ENCODE measurements at regions not wholly inside any gene's neighbourhood (a gene's known extent, or its start where the extent isn't known, plus 50 kb on each side); places are given as distances from the start of the nearest gene placed in this dataset.

- intact Hi-C loops (cut with DNase I; ENCODE audit: low total_unique reads) = no loop called here
- Histone ChIP-seq H3K4me1 (peaks cover 4 to 32% (median 14%) of the 10 kb centered on the region in 4 donors), H3K27me3 (no peaks in the 10 kb centered on the region), H3K36me3 (no peaks in the 10 kb centered on the region), H3K9me3 (no peaks in the 10 kb centered on the region), H3K27ac (no peak overlapping the region), H3K4me3 (no peak overlapping the region)
- no peak for TF ChIP-seq POLR2AphosphoS5 (IDR thresholded peaks at IDR 0.05)
- no peak for TF ChIP-seq EP300 (IDR thresholded peaks at IDR 0.05)
- DNase-seq = peak in 1 of 2 donors; percentile 50
- 16 to 28% (median 25%) methylated on average over 7 of the region's 7 CpGs for WGBS, 5 donors
Measured at GRCh38 chr11:129286813-129287212, 88.8 kb upstream of the BARX2 start.

DNA sequence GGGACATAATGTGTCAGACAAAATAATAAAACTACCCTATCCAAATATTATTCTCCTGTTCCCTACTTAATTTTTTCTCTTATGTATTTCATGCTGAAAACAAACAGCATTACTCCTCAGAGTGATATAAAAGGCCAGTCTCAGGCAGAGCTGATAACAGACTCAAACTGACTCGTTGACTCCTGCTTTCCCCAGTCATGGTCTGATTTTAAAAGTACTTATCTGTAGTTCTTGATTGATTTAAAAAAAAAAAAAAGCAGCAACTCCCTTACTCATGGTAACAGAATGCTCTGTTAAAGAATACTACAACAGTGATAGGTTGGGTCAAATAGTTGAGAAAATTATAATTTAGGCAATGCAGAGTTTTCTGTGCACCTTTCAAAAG, 90.3 kb upstream of the BARX2 start:
- Histone ChIP-seq H3K4me1 (peaks cover 5 to 35% (median 15%) of the 10 kb centered on the region in 4 donors), H3K36me3 (no peaks in the 10 kb centered on the region), H3K4me3 (no peak overlapping the region), H3K27me3 (no peaks in the 10 kb centered on the region), H3K27ac (peak overlapping the region in 3 of 5 donors; percentile 0 to 69 (median 69)), H3K9me3 (no peaks in the 10 kb centered on the region)
- intact Hi-C loops (cut with DNase I; ENCODE audit: low total_unique reads) = no loop called here
- 9 to 32% (median 18%) methylated on average over 1 of the region's 1 CpG for WGBS, 5 donors
- TF ChIP-seq POLR2A (IDR thresholded peaks at IDR 0.05) (no peak), EP300 (IDR thresholded peaks at IDR 0.05) (no peak), POLR2AphosphoS5 (IDR thresholded peaks at IDR 0.05) (no peak), CTCF (IDR thresholded peaks at IDR 0.05) (no peak)
- peak in 1 of 2 donors; percentile 61 for DNase-seq

GRCh38 chr11:129283141-129283540, 91.0 kb upstream of the ARHGAP32 start:
- H3K27ac ChIP-seq = peak overlapping the region in 4 of 5 donors; percentile 18 to 69 (median 50)
- intact Hi-C loops (cut with DNase I; ENCODE audit: low total_unique reads) = no loop called here

DNA sequence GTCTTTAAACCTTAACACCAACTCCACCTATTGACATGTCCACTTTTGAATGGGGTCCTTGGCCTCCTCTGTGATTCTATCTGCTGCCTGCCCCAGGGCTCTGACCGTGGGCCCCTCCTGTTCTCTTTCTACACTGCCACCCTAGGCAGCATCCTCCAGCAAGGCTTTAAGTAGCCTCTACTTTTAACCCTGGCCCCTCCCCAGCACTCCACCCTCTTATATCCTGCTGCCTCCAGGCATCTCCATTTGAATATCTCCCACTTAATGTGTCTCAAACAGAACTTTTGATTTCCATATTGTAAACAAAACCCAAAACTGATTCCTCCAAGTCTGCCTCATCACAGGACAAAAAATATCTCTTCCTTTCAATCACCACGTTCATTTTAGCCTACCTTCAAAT, 90.5 kb upstream of the ARHGAP32 start:
- no peaks in the 10 kb centered on the region for H3K36me3 ChIP-seq
- no peak for DNase-seq
- no peaks in the 10 kb centered on the region for H3K9me3 ChIP-seq
- H3K27me3 ChIP-seq = no peaks in the 10 kb centered on the region
- peaks cover 15 to 48% (median 31%) of the 10 kb centered on the region in 4 donors for H3K4me1 ChIP-seq
- 39 to 53% (median 47%) methylated on average over 2 of the region's 2 CpGs for WGBS, 5 donors
- TF ChIP-seq POLR2A (IDR thresholded peaks at IDR 0.05) (no peak), CTCF (IDR thresholded peaks at IDR 0.05) (no peak), POLR2AphosphoS5 (IDR thresholded peaks at IDR 0.05) (no peak), EP300 (IDR thresholded peaks at IDR 0.05) (no peak)
- intact Hi-C loops (cut with DNase I; ENCODE audit: low total_unique reads) = no loop called here
- peak overlapping the region in 4 of 5 donors; percentile 18 to 69 (median 50) for H3K27ac ChIP-seq
- H3K4me3 ChIP-seq = no peak overlapping the region

More at GRCh38 chr11:129283141-129283540, 91.0 kb upstream of the ARHGAP32 start:
- H3K9me3 ChIP-seq = no peaks in the 10 kb centered on the region
- H3K27me3 ChIP-seq = no peaks in the 10 kb centered on the region
- H3K36me3 ChIP-seq = no peaks in the 10 kb centered on the region
- H3K4me1 ChIP-seq = peaks cover 14 to 44% (median 26%) of the 10 kb centered on the region in 4 donors
- DNase-seq = peak; percentile 52 to 83
- TF ChIP-seq CTCF (IDR thresholded peaks at IDR 0.05) = no peak
- no peak for TF ChIP-seq POLR2A (IDR thresholded peaks at IDR 0.05)
- TF ChIP-seq POLR2AphosphoS5 (IDR thresholded peaks at IDR 0.05) = peak in 2 of 3 donors; percentile 5 to 22
- H3K4me3 ChIP-seq = no peak overlapping the region
- 24 to 63% (median 28%) methylated on average over 1 of the region's 1 CpG for WGBS, 5 donors

Measured in stomach (tissue), 8 donors.